OCI-LY1 (cell line): ENCODE measurements at regions not wholly inside any gene's neighbourhood (a gene's known extent, or its start where the extent isn't known, plus 50 kb on each side); places are given as distances from the start of the nearest gene placed in this dataset.

Experiments
- H2AFZ ChIP-seq: fragments of 200-600 bp; sonication (generic), shearing (Covaris generic); 2 replicates; pipeline ENCODE4 v1.6.0; 2014; ENCODE audit warnings: antibody characterized with exemption, mild to moderate bottlenecking, low read length
- H3F3A ChIP-seq: fragments of 200-600 bp; sonication (generic), shearing (Covaris generic); 2 replicates; pipeline ENCODE4 v1.6.0; 2014; ENCODE audit warnings: mild to moderate bottlenecking, antibody characterized with exemption, low read length, moderate library complexity; ENCODE audit not compliant: insufficient read depth
- H3K27ac ChIP-seq: fragments of 200-600 bp; sonication (generic); 2 replicates; pipeline ENCODE4 v1.5.1; 2014; ENCODE audit warnings: low read length, mixed run types, mild to moderate bottlenecking, low read depth; ENCODE audit not compliant: poor library complexity, severe bottlenecking
- H3K27me3 ChIP-seq: fragments of 200-600 bp; sonication (generic); 2 replicates; pipeline ENCODE4 v1.6.0; 2014; ENCODE audit warnings: antibody characterized with exemption, mild to moderate bottlenecking, low read length, moderate library complexity; ENCODE audit not compliant: insufficient read depth
- H3K36me3 ChIP-seq: fragments of 200-600 bp; sonication (generic); 2 replicates; pipeline ENCODE4 v1.6.1; 2014; ENCODE audit warnings: mild to moderate bottlenecking, antibody characterized with exemption, low read length, moderate library complexity, mixed read lengths; ENCODE audit not compliant: insufficient read depth
- H3K4me1 ChIP-seq: fragments of 200-600 bp; sonication (generic); 2 replicates; pipeline ENCODE4 v1.5.1; 2014; ENCODE audit warnings: mild to moderate bottlenecking, low read length, moderate library complexity; ENCODE audit not compliant: insufficient read depth, severe bottlenecking
- H3K4me2 ChIP-seq: fragments of 200-600 bp; sonication (generic), shearing (Covaris generic); 2 replicates; pipeline ENCODE4 v1.6.1; 2014; ENCODE audit warnings: low read length
- H3K4me3 ChIP-seq: fragments of 200-600 bp; sonication (generic); 2 replicates; pipeline ENCODE4 v1.5.1; 2014; ENCODE audit warnings: low read length, low read depth, mild to moderate bottlenecking, mixed read lengths; ENCODE audit not compliant: poor library complexity, severe bottlenecking
- H3K79me2 ChIP-seq: fragments of 200-600 bp; shearing (Covaris generic); 2 replicates; pipeline ENCODE4 v1.6.1; 2016; ENCODE audit warnings: mixed run types, low read length, mixed read lengths; ENCODE audit not compliant: insufficient read depth
- H3K9ac ChIP-seq: fragments of 200-600 bp; sonication (generic), shearing (Covaris generic); 2 replicates; pipeline ENCODE4 v1.6.1; 2014; ENCODE audit warnings: mild to moderate bottlenecking, low read length, mixed read lengths
- H3K9me2 ChIP-seq: fragments of 200-600 bp; sonication (generic), shearing (Covaris generic); 2 replicates; pipeline ENCODE4 v1.6.1; 2014; ENCODE audit warnings: low read depth, mild to moderate bottlenecking, low read length, mixed read lengths
- H3K9me3 ChIP-seq: fragments of 200-600 bp; shearing (Covaris generic); 2 replicates; pipeline ENCODE4 v1.6.1; 2014; ENCODE audit warnings: low read length, mixed read lengths
- H4K20me1 ChIP-seq: fragments of 200-600 bp; sonication (generic), shearing (Covaris generic); 2 replicates; pipeline ENCODE4 v1.6.0; 2016; ENCODE audit warnings: mild to moderate bottlenecking, low read length; ENCODE audit not compliant: insufficient read depth
- CTCF ChIP-seq: fragments of 200-600 bp; sonication (generic), shearing (Covaris generic); IDR thresholded peaks from 2 replicates; pipeline ENCODE4 v1.5.1; 2017; ENCODE audit warnings: mild to moderate bottlenecking, antibody characterized with exemption, low read length, moderate library complexity, mixed read lengths
- EZH2 ChIP-seq: fragments of 200-600 bp; sonication (generic), shearing (Covaris generic); IDR thresholded peaks from 2 replicates; pipeline ENCODE4 v1.8.0; 2017; ENCODE audit warnings: borderline replicate concordance, mixed run types, mild to moderate bottlenecking, antibody characterized with exemption, low read length, moderate library complexity, mixed read lengths

GRCh38 chr5:74085186-74085585 is 459.2 kb downstream of the ARHGEF28 start:
- Histone ChIP-seq H3K4me1 (no peaks in the 10 kb centered on the region), H3K9ac (no peak overlapping the region), H3K9me2 (no peaks in the 10 kb centered on the region), H2AFZ (no peak overlapping the region), H3K79me2 (no peaks in the 10 kb centered on the region), H3K27me3 (no peaks in the 10 kb centered on the region), H3K27ac (no peak overlapping the region), H3K4me2 (no peak overlapping the region), H3F3A (no peaks in the 10 kb centered on the region), H4K20me1 (no peaks in the 10 kb centered on the region), H3K4me3 (no peak overlapping the region), H3K36me3 (no peaks in the 10 kb centered on the region), H3K9me3 (no peaks in the 10 kb centered on the region)
- TF ChIP-seq CTCF (no peak), EZH2 (no peak)

GRCh38 chr5:74083096-74083791 is 457.2 kb downstream of the ARHGEF28 start:
- no peak overlapping the region for H2AFZ ChIP-seq
- no peak overlapping the region for H3K9ac ChIP-seq
- H3K27me3 ChIP-seq, result no peaks in the 10 kb centered on the region
- no peaks in the 10 kb centered on the region for H3K9me2 ChIP-seq
- no peaks in the 10 kb centered on the region for H4K20me1 ChIP-seq
- H3F3A ChIP-seq, result no peaks in the 10 kb centered on the region
- H3K36me3 ChIP-seq, result no peaks in the 10 kb centered on the region
- TF ChIP-seq CTCF, result no peak
- H3K4me1 ChIP-seq, result no peaks in the 10 kb centered on the region
- H3K9me3 ChIP-seq, result no peaks in the 10 kb centered on the region
- H3K4me2 ChIP-seq, result no peak overlapping the region
- H3K4me3 ChIP-seq, result no peak overlapping the region
- H3K27ac ChIP-seq, result no peak overlapping the region
- H3K79me2 ChIP-seq, result no peaks in the 10 kb centered on the region

DNA sequence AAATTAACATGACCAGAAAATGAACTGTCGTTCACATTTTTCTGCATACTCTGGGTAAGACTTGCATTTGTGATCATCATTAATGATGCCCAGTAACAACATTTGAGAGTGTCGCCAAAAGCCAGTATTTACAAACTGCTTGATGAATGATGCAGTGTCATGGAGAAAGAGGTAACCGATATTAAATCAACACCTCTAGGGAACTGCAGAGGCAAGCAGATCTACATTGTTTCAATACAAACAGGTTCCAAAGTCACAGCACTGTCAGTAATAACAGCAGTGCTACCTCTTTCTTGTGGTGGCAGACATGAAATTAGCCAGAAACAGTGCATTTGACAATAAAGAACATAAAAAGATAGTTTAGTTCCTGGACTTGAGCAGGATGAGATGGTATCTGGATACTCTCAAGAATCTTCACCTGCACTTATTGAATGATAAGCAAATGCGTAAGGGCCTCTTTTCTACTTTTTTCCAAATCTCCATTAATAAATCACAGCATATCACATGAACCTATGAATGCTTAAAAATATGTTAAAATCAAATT is 456.6 kb downstream of the ARHGEF28 start:
- H3K4me1 ChIP-seq, result no peaks in the 10 kb centered on the region
- TF ChIP-seq CTCF, result no peak
- no peak for TF ChIP-seq EZH2
- no peaks in the 10 kb centered on the region for H3K9me2 ChIP-seq
- H3F3A ChIP-seq, result no peaks in the 10 kb centered on the region
- H3K36me3 ChIP-seq, result no peaks in the 10 kb centered on the region
- H3K9ac ChIP-seq, result no peak overlapping the region
- H4K20me1 ChIP-seq, result no peaks in the 10 kb centered on the region
- no peak overlapping the region for H3K27ac ChIP-seq
- H3K9me3 ChIP-seq, result no peaks in the 10 kb centered on the region
- no peaks in the 10 kb centered on the region for H3K27me3 ChIP-seq
- no peaks in the 10 kb centered on the region for H3K79me2 ChIP-seq
- no peak overlapping the region for H2AFZ ChIP-seq
- H3K4me3 ChIP-seq, result no peak overlapping the region
- H3K4me2 ChIP-seq, result no peak overlapping the region
